ENCODE measurements at regions not wholly inside any gene's neighbourhood (a gene's known extent, or its start where the extent isn't known, plus 50 kb on each side); places are given as distances from the start of the nearest gene placed in this dataset.

- DNase-seq (ENCODE audit: extremely low read depth, insufficient read length): no peak
- H3K4me3 ChIP-seq (replicated peaks; ENCODE audit: low read depth, low read length): no peak overlapping the region
- TF ChIP-seq, protein P1, sequence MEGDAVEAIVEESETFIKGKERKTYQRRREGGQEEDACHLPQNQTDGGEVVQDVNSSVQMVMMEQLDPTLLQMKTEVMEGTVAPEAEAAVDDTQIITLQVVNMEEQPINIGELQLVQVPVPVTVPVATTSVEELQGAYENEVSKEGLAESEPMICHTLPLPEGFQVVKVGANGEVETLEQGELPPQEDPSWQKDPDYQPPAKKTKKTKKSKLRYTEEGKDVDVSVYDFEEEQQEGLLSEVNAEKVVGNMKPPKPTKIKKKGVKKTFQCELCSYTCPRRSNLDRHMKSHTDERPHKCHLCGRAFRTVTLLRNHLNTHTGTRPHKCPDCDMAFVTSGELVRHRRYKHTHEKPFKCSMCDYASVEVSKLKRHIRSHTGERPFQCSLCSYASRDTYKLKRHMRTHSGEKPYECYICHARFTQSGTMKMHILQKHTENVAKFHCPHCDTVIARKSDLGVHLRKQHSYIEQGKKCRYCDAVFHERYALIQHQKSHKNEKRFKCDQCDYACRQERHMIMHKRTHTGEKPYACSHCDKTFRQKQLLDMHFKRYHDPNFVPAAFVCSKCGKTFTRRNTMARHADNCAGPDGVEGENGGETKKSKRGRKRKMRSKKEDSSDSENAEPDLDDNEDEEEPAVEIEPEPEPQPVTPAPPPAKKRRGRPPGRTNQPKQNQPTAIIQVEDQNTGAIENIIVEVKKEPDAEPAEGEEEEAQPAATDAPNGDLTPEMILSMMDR (IDR thresholded peaks at IDR 0.05; ENCODE audit: insufficient read depth, low read length, poor library complexity, severe bottlenecking): no peak
- no peaks in the 10 kb centered on the region for H3K36me3 ChIP-seq (ENCODE audit: control insufficient read depth, insufficient read depth, low read length)
- H3K27me3 ChIP-seq (replicated peaks; ENCODE audit: control insufficient read depth, insufficient read depth, low read length): no peaks in the 10 kb centered on the region
These were observed 60.7 kb upstream of the MROH9 start for GRCh38 chr1:170874671-170875070.

DNA sequence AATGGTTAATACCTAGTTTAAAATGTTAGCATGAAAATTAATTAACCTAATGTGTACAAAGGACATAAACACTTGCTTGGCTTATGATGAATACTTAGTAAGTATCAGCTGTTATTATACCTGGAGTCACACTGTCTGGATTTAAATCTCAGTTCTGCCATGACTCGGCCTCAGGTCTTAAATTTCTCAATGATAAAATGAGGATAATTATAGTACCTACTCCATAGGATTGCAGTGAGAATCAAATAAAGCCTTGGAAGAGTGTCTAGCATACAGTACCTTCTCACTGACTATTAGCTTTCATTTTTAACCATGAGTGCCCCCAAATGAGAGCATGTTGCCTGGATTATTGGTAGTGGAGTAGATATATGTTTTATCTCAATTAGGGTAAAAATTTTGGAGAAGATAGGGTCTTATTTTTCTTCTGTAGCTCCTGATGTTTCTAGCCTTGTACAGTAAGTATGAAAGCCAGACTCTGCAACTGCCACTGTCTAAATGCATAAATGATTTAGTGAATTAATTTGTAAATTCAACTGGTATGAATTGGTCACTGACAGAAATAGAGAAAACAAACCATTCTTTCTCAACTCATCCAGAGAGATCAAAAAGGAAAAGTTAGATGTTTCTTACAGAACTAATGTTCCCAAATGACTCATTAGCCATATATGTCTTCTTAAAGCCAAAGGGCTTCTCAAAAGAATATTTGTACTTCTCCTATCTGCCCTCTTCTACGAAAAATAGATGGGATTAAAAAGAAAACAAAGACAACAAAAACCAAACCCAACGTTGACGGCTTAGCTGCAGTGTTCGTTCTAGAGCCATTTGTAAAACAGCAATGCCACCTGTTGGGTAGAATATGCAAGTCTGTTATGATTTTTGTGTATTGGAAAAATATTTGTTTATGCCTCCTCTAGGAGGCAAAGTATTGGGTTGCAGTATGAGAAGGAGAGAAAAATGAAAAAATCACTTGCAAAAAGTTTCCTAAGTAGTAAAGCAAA is 53.8 kb upstream of the MROH9 start:
- no peaks in the 10 kb centered on the region for H3K27me3 ChIP-seq (replicated peaks; ENCODE audit: control insufficient read depth, insufficient read depth, low read length)
- TF ChIP-seq, protein P1 (IDR thresholded peaks at IDR 0.05; ENCODE audit: insufficient read depth, low read length, poor library complexity, severe bottlenecking): peak; percentile 50
- no peak overlapping the region for H3K4me3 ChIP-seq (replicated peaks; ENCODE audit: low read depth, low read length)
- H3K36me3 ChIP-seq (ENCODE audit: control insufficient read depth, insufficient read depth, low read length): no peaks in the 10 kb centered on the region
- DNase-seq (ENCODE audit: extremely low read depth, insufficient read length): no peak

Measured in GM06990 (cell line).